Retinal pigment epithelial cell (primary cell): ENCODE measurements at regions not wholly inside any gene's neighbourhood (a gene's known extent, or its start where the extent isn't known, plus 50 kb on each side); places are given as distances from the start of the nearest gene placed in this dataset.

Experiments
- DNase-seq: peaks from one replicate; pipeline ENCODE4 v3.0.0-alpha.2; 2010; ENCODE audit warnings: low read depth
- H3K4me3 ChIP-seq: 2 replicates; pipeline ENCODE4 v1.5.1; 2011; ENCODE audit warnings: mild to moderate bottlenecking, low read length, control low read depth, moderate library complexity
- TF ChIP-seq, protein P1 (sequence below): conservative IDR thresholded peaks from 2 replicates; pipeline ENCODE4 v1.5.1; 2011; ENCODE audit warnings: low read depth, low read length, control low read depth, inconsistent platforms

- no peak for DNase-seq
- H3K4me3 ChIP-seq = no peak overlapping the region
- TF ChIP-seq, protein P1, sequence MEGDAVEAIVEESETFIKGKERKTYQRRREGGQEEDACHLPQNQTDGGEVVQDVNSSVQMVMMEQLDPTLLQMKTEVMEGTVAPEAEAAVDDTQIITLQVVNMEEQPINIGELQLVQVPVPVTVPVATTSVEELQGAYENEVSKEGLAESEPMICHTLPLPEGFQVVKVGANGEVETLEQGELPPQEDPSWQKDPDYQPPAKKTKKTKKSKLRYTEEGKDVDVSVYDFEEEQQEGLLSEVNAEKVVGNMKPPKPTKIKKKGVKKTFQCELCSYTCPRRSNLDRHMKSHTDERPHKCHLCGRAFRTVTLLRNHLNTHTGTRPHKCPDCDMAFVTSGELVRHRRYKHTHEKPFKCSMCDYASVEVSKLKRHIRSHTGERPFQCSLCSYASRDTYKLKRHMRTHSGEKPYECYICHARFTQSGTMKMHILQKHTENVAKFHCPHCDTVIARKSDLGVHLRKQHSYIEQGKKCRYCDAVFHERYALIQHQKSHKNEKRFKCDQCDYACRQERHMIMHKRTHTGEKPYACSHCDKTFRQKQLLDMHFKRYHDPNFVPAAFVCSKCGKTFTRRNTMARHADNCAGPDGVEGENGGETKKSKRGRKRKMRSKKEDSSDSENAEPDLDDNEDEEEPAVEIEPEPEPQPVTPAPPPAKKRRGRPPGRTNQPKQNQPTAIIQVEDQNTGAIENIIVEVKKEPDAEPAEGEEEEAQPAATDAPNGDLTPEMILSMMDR = no peak
Observed at GRCh38 chr9:86636519-86636918, 282.3 kb upstream of the TUT7 start.

GRCh38 chr9:86636038-86636437 lies 281.8 kb upstream of the TUT7 start:
- DNase-seq = no peak
- H3K4me3 ChIP-seq = no peak overlapping the region
- TF ChIP-seq, protein P1 = no peak

DNA sequence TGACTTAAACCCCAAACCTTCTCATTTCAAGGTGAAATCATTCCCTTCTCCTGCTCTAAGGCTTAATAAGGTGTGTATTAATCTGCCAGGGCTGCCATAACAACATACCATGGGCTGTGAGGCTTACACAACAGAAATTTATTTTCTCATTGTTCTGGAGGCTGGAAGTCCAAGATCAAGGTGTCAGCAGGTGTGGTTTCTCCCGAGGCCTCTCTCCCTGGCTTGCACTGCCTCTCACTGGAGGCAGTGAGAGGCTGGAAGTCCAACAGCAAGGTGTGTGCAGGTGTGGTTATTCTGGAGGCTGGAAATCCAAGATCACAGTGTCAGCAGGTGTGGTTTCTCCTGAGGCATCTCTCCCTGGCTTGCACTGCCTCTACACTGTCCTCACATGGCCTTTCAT lies 280.3 kb upstream of the TUT7 start:
- TF ChIP-seq, protein P1 = no peak
- no peak for DNase-seq

DNA sequence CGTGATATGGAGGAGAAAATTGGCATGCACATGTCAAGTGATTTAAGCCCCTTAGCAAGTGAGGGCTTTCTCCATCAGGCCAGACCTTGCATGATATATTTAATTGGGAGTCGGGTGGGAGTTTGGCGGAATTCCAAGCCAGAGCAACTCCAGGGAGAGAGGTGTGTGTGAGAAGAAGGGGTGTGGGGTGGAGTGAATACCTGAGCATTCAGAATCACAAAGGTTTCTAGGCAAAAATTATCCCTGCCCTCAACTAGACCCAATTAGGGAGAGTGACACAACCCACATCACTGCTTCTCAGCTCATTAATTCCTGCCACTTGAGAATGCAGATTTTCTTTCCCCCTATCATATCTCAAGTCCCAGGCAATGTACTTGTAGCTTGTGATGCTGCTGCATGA lies 279.7 kb upstream of the TUT7 start:
- no peak for DNase-seq
- H3K4me3 ChIP-seq = no peak overlapping the region
- TF ChIP-seq, protein P1 = no peak

More for the DNA sequence above, 280.3 kb upstream of the TUT7 start:
- H3K4me3 ChIP-seq = no peak overlapping the region

DNA sequence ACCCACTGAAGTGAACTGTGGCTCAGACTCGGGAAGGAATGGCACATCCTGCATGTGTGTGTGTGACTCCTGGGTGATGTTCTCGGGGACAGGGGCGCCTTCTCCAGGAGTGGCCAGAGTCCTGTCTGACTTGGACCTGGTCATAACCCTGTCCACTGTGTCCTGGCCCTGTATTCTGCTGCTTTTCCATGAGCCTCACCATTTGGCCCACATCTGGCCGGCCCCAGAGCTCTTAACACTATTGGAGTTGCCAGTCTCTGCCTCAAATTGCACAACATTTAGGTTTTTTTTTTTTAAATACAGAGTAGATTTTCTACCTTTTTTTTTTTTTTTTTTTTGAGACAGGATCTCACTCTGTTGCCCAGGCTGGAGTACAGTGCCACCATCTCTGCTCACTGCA lies 278.3 kb upstream of the TUT7 start:
- TF ChIP-seq, protein P1 = no peak
- no peak overlapping the region for H3K4me3 ChIP-seq
- no peak for DNase-seq

- no peak overlapping the region for H3K4me3 ChIP-seq
- DNase-seq = no peak
- TF ChIP-seq, protein P1 = no peak
Observed at GRCh38 chr9:86629530-86629929, 275.3 kb upstream of the TUT7 start.

GRCh38 chr9:86626802-86627201 lies 272.6 kb upstream of the TUT7 start:
- DNase-seq = no peak
- TF ChIP-seq, protein P1 = no peak
- H3K4me3 ChIP-seq = no peak overlapping the region
